Testis (tissue), 2 donors: ENCODE measurements at regions not wholly inside any gene's neighbourhood (a gene's known extent, or its start where the extent isn't known, plus 50 kb on each side); places are given as distances from the start of the nearest gene placed in this dataset.

Experiments used
- CTCF ChIP-seq, 3 experiments: fragments of 450-650 bp in 2 of 3; fragments of 200-600 bp in 1 of 3; sonication (generic) in 1 of 3; IDR thresholded peaks; one replicate each; pipeline ENCODE4 v1.5.1; 2016 to 2019; ENCODE audit warnings: antibody characterized with exemption in 3 of 3, mild to moderate bottlenecking in 2 of 3, moderate library complexity in 1 of 3
- POLR2A ChIP-seq: fragments of 450-650 bp; IDR thresholded peaks from one replicate; pipeline ENCODE4 v1.6.1; 2017; ENCODE audit warnings: antibody characterized with exemption, mild to moderate bottlenecking, moderate library complexity

GRCh38 chr15:35701402-35702046 is 155.6 kb upstream of the DPH6 start:
- no peak for TF ChIP-seq CTCF (IDR thresholded peaks at IDR 0.05)
- TF ChIP-seq POLR2A = no peak
